ENCODE measurements at regions not wholly inside any gene's neighbourhood (a gene's known extent, or its start where the extent isn't known, plus 50 kb on each side); places are given as distances from the start of the nearest gene placed in this dataset.
"Not testable (repeated sequence)": the region's sequence is repeated elsewhere in the genome, so short reads cannot be mapped to it uniquely, and the experiment has no call there.

DNA sequence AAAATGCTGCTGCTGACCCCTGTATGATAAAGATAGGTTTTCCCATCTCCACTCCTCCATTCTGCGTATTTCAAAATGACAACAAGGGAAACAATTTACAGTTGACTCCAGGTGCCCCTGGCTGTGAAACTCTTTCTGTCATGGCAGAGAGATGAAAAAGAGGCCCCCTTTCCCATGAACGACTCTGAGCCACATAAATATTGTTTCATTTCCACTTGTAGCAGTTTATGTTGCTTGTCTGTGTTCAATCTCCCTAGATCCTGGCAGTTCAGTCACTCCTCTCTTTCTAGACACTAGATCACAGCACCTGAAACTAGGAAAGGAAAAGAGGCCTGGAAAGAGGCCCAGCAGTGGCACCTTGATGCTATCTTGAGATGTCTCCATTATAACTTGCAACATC is 121.0 kb upstream of the ZNF521 start:
- Mint-ChIP-seq H3K27ac (no peak overlapping the region), H3K9me3 (ENCODE audit: insufficient read depth) (peaks cover 7% of the 10 kb centered on the region), H3K4me1 (no peaks in the 10 kb centered on the region), H3K27me3 (peaks cover 7% of the 10 kb centered on the region), H3K4me3 (no peak overlapping the region)
- Histone ChIP-seq H3K4me3 (ENCODE audit: control extremely low read depth in 1 of 5, extremely low read depth in 1 of 5, insufficient read depth in 1 of 5, low read depth in 2 of 5, low read length in 4 of 5) (no peak overlapping the region), H3K27ac (ENCODE audit: low read length in 2 of 2) (no peak overlapping the region), H3K79me2 (ENCODE audit: control insufficient read depth, insufficient read depth, low read length) (no peaks in the 10 kb centered on the region), H3K4me1 (ENCODE audit: control insufficient read depth in 2 of 2, insufficient read depth in 2 of 2, low read length in 2 of 2) (no peaks in the 10 kb centered on the region), H3K36me3 (replicated peaks in 1 of 2; ENCODE audit: control extremely low read depth in 1 of 2, control insufficient read depth in 1 of 2, extremely low read depth in 1 of 2, insufficient read depth in 2 of 2, low read length in 1 of 2) (no peaks in the 10 kb centered on the region), H4K20me1 (ENCODE audit: control insufficient read depth, insufficient read depth, low read length, poor library complexity, severe bottlenecking) (no peaks in the 10 kb centered on the region), H3K27me3 (replicated peaks in 1 of 4; ENCODE audit: control extremely low read depth in 1 of 4, control insufficient read depth in 3 of 4, insufficient read depth in 4 of 4, low read length in 3 of 4) (no peaks in the 10 kb centered on the region), H2AFZ (ENCODE audit: insufficient read depth, low read depth, low read length, poor library complexity, severe bottlenecking) (no peak overlapping the region), H3K9me3 (ENCODE audit: control extremely low read depth in 1 of 3, control insufficient read depth in 2 of 3, insufficient read depth in 1 of 3, low read length in 2 of 3) (peaks cover 0 to 1% (median 0%) of the 10 kb centered on the region in 3 donors), H3K9ac (ENCODE audit: low read length) (no peak overlapping the region), H3K4me2 (replicated peaks; ENCODE audit: low read depth, low read length, poor library complexity, severe bottlenecking) (no peak overlapping the region)
- TF ChIP-seq, protein P1, sequence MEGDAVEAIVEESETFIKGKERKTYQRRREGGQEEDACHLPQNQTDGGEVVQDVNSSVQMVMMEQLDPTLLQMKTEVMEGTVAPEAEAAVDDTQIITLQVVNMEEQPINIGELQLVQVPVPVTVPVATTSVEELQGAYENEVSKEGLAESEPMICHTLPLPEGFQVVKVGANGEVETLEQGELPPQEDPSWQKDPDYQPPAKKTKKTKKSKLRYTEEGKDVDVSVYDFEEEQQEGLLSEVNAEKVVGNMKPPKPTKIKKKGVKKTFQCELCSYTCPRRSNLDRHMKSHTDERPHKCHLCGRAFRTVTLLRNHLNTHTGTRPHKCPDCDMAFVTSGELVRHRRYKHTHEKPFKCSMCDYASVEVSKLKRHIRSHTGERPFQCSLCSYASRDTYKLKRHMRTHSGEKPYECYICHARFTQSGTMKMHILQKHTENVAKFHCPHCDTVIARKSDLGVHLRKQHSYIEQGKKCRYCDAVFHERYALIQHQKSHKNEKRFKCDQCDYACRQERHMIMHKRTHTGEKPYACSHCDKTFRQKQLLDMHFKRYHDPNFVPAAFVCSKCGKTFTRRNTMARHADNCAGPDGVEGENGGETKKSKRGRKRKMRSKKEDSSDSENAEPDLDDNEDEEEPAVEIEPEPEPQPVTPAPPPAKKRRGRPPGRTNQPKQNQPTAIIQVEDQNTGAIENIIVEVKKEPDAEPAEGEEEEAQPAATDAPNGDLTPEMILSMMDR (IDR thresholded peaks at IDR 0.05), result no peak
- TF ChIP-seq EZH2 (IDR thresholded peaks at IDR 0.05; ENCODE audit: borderline replicate concordance, insufficient read depth, low read depth, low read length, poor library complexity, severe bottlenecking), result no peak
- ChIA-PET POLR2A (no interaction called here), CTCF (no interaction called here)
- DNase-seq (no peak), ATAC-seq (ENCODE audit: low read depth) (no peak)
- intact Hi-C loops (cut with micrococcal nuclease), result no loop called here
- no CpG with 5 or more reads among the region's 2 CpGs for WGBS (ENCODE audit: insufficient coverage)

DNA sequence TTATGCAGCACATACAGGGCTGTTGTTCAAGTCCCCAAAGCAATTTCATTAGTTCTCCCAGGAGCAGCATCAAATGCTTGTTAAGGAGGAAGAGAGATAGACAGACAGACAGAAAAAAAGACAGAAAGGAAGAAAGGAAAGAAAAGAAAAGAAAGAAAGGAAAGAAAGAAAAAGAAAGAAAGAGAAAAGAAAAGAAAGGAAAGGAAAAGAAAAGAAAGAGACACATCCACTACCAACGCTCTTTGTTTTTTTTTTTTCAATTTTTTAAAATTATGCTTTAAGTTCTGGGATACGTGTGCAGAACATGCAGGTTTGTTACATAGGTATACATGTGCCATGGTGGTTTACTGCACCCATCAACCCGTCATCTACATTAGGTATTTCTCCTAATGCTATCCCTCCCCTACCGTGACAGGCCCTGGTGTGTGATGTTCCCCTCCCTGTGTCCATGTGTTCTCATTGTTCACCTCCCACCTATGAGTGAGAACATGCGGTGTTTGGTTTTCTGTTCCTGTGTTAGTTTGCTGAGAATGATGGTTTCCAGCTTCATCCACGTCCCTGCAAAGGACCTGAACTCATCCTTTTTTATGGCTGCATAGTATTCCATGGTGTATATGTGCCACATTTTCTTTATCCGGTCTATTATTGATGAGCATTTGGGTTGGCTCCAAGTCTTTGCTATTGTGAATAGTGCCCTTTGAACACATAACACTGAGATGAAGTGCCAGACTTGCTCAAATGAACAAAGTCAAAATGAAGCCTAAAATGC is 119.0 kb upstream of the ZNF521 start:
- H3K27me3 ChIP-seq (replicated peaks in 1 of 4; ENCODE audit: control extremely low read depth in 1 of 4, control insufficient read depth in 3 of 4, insufficient read depth in 4 of 4, low read length in 3 of 4); DNase-seq; H3K4me3 Mint-ChIP-seq; H3K36me3 ChIP-seq (replicated peaks in 1 of 2; ENCODE audit: control extremely low read depth in 1 of 2, control insufficient read depth in 1 of 2, extremely low read depth in 1 of 2, insufficient read depth in 2 of 2, low read length in 1 of 2); ATAC-seq (ENCODE audit: low read depth); intact Hi-C loops (cut with micrococcal nuclease); H3K9me3 ChIP-seq (ENCODE audit: control extremely low read depth in 1 of 3, control insufficient read depth in 2 of 3, insufficient read depth in 1 of 3, low read length in 2 of 3); H3K27ac ChIP-seq (ENCODE audit: low read length in 2 of 2); H3K4me3 ChIP-seq (ENCODE audit: control extremely low read depth in 1 of 5, extremely low read depth in 1 of 5, insufficient read depth in 1 of 5, low read depth in 2 of 5, low read length in 4 of 5); H3K27me3 Mint-ChIP-seq; H3K9ac ChIP-seq (ENCODE audit: low read length); POLR2A ChIA-PET; H3K4me1 Mint-ChIP-seq; H3K4me1 ChIP-seq (ENCODE audit: control insufficient read depth in 2 of 2, insufficient read depth in 2 of 2, low read length in 2 of 2); H3K4me2 ChIP-seq (replicated peaks; ENCODE audit: low read depth, low read length, poor library complexity, severe bottlenecking); CTCF ChIA-PET; H3K27ac Mint-ChIP-seq; H4K20me1 ChIP-seq (ENCODE audit: control insufficient read depth, insufficient read depth, low read length, poor library complexity, severe bottlenecking); H3K79me2 ChIP-seq (ENCODE audit: control insufficient read depth, insufficient read depth, low read length); H3K9me3 Mint-ChIP-seq (ENCODE audit: insufficient read depth); H2AFZ ChIP-seq (ENCODE audit: insufficient read depth, low read depth, low read length, poor library complexity, severe bottlenecking): not testable (repeated sequence)
- WGBS (ENCODE audit: insufficient coverage), result 100% methylated on average over 1 of the region's 7 CpGs

Data from B cell (primary cell).